CD4-positive, CD25-positive, alpha-beta regulatory T cell (primary cell): ENCODE measurements at regions not wholly inside any gene's neighbourhood (a gene's known extent, or its start where the extent isn't known, plus 50 kb on each side); places are given as distances from the start of the nearest gene placed in this dataset.
A peak's percentile ranks its signal among the peaks of the same experiment; 100 is the strongest.

ENCODE experiments used
- ATAC-seq, 2 donors: fragments of 150-1000 bp; cut with Tn5 transposase; one replicate each; pipeline ENCODE4 v1.10.0; 2021; ENCODE audit warnings: low read depth in 2 of 2, moderate number of reproducible peaks in 2 of 2, moderate library complexity in 1 of 2
- DNase-seq, 3 donors: peaks; one replicate each; pipeline versions ENCODE4 v3.0.0 to v3.0.0-alpha.2; 2012 to 2022; ENCODE audit warnings: mixed read lengths in 1 of 3
- H3K27ac ChIP-seq: one replicate; pipeline ENCODE4 v1.7.0; 2013; ENCODE audit warnings: mild to moderate bottlenecking, low read length; ENCODE audit not compliant: insufficient read depth, poor library complexity, severe bottlenecking
- H3K27me3 ChIP-seq: one replicate; pipeline ENCODE4 v1.7.0; 2013; ENCODE audit warnings: low read length; ENCODE audit not compliant: control insufficient read depth, insufficient read depth
- H3K36me3 ChIP-seq: one replicate; pipeline ENCODE4 v1.7.0; 2013; ENCODE audit warnings: mild to moderate bottlenecking, low read length, moderate library complexity; ENCODE audit not compliant: control insufficient read depth, insufficient read depth
- H3K4me1 ChIP-seq: 2 replicates; pipeline ENCODE4 v1.7.0; 2013; ENCODE audit warnings: mild to moderate bottlenecking, low read length; ENCODE audit not compliant: insufficient read depth, control insufficient read depth, poor library complexity, severe bottlenecking
- H3K4me3 ChIP-seq: one replicate; pipeline ENCODE4 v1.7.0; 2013; ENCODE audit warnings: low read depth, mild to moderate bottlenecking, low read length, moderate library complexity
- H3K9me3 ChIP-seq, 2 experiments: 1 replicate in 1 of 2; 2 replicates in 1 of 2; pipeline ENCODE4 v1.7.0; 2013; ENCODE audit warnings: low read length in 2 of 2, mild to moderate bottlenecking in 1 of 2, moderate library complexity in 1 of 2; ENCODE audit not compliant: control insufficient read depth in 2 of 2
- H3K27ac Mint-ChIP-seq, 3 donors: one replicate each; pipeline ENCODE4 v1.8.0; 2020 to 2022; ENCODE audit warnings: mild to moderate bottlenecking in 3 of 3, mixed read lengths in 3 of 3, moderate library complexity in 2 of 3
- H3K27me3 Mint-ChIP-seq: one replicate; pipeline ENCODE4 v1.8.0; 2022; ENCODE audit warnings: mild to moderate bottlenecking, mixed read lengths
- H3K36me3 Mint-ChIP-seq: one replicate; pipeline ENCODE4 v1.8.0; 2020; ENCODE audit warnings: mixed read lengths
- H3K4me1 Mint-ChIP-seq, 4 donors: one replicate each; pipeline ENCODE4 v1.8.0; 2020 to 2022; ENCODE audit warnings: mixed read lengths in 4 of 4, mild to moderate bottlenecking in 1 of 4
- H3K4me3 Mint-ChIP-seq, 4 donors: one replicate each; pipeline ENCODE4 v1.8.0; 2020 to 2022; ENCODE audit warnings: mild to moderate bottlenecking in 4 of 4, mixed read lengths in 4 of 4, moderate library complexity in 3 of 4
- H3K9me3 Mint-ChIP-seq, 7 donors: one replicate each; pipeline ENCODE4 v1.8.0; 2020 to 2022; ENCODE audit warnings: mixed read lengths in 7 of 7, mild to moderate bottlenecking in 3 of 7, moderate library complexity in 2 of 7

DNA sequence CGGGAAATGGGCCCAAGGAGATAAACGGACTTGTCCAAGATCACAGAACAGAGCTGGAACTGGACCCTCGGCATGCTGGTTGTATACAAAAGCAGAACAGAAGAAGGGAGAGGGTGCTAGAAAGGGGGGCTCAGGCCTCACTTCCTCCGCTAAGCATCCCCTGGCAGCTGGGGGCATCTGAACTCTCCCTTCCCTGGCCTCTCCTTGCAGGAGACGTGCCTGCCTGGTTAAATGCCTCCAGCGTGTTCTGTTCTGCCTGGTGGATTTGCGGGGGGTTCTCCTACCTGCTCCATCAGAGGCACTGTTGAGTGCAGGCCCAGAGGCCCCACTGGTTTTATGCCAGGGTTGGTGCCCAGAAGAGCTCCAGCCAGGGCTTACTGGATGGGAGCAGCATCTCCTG lies 124.7 kb downstream of the ZFP36L2 start:
- Histone ChIP-seq H3K36me3 (no peaks in the 10 kb centered on the region), H3K9me3 (no peaks in the 10 kb centered on the region), H3K27me3 (no peaks in the 10 kb centered on the region), H3K4me3 (no peak overlapping the region), H3K4me1 (no peaks in the 10 kb centered on the region), H3K27ac (no peak overlapping the region)
- H3K36me3 Mint-ChIP-seq = peaks cover 3% of the 10 kb centered on the region
- DNase-seq (no peak), ATAC-seq (no peak)
- peaks cover 0 to 4% (median 0%) of the 10 kb centered on the region in 4 donors for H3K4me1 Mint-ChIP-seq
- H3K4me3 Mint-ChIP-seq = no peak overlapping the region
- H3K27ac Mint-ChIP-seq = no peak overlapping the region
- peaks cover 12% of the 10 kb centered on the region for H3K27me3 Mint-ChIP-seq
- peaks cover 0 to 5% (median 2%) of the 10 kb centered on the region in 7 donors for H3K9me3 Mint-ChIP-seq

- Histone ChIP-seq H3K4me3 (no peak overlapping the region), H3K36me3 (no peaks in the 10 kb centered on the region), H3K9me3 (peaks cover 0 to 1% of the 10 kb centered on the region in 2 experiments), H3K27ac (no peak overlapping the region), H3K4me1 (no peaks in the 10 kb centered on the region), H3K27me3 (no peaks in the 10 kb centered on the region)
- Mint-ChIP-seq H3K27ac (no peak overlapping the region), H3K4me1 (peaks cover 0 to 4% (median 0%) of the 10 kb centered on the region in 4 donors), H3K36me3 (peaks cover 7% of the 10 kb centered on the region), H3K9me3 (peaks cover 0 to 5% (median 4%) of the 10 kb centered on the region in 7 donors), H3K27me3 (peaks cover 12% of the 10 kb centered on the region), H3K4me3 (no peak overlapping the region)
- DNase-seq = no peak
- no peak for ATAC-seq
Observed at GRCh38 chr2:43100883-43101662, 125.3 kb downstream of the ZFP36L2 start.

- no peak overlapping the region for H3K4me3 ChIP-seq
- peaks cover 0 to 4% (median 0%) of the 10 kb centered on the region in 4 donors for H3K4me1 Mint-ChIP-seq
- H3K9me3 Mint-ChIP-seq = peaks cover 0 to 5% (median 4%) of the 10 kb centered on the region in 7 donors
- peaks cover 0 to 3% of the 10 kb centered on the region in 2 experiments for H3K9me3 ChIP-seq
- no peak overlapping the region for H3K27ac ChIP-seq
- DNase-seq (no peak), ATAC-seq (no peak)
- H3K36me3 Mint-ChIP-seq = peaks cover 8% of the 10 kb centered on the region
- H3K4me3 Mint-ChIP-seq = no peak overlapping the region
- no peaks in the 10 kb centered on the region for H3K36me3 ChIP-seq
- H3K27ac Mint-ChIP-seq = no peak overlapping the region
- no peaks in the 10 kb centered on the region for H3K4me1 ChIP-seq
- peaks cover 12% of the 10 kb centered on the region for H3K27me3 Mint-ChIP-seq
- H3K27me3 ChIP-seq = no peaks in the 10 kb centered on the region
Observed at GRCh38 chr2:43100362-43100882, 126.0 kb downstream of the ZFP36L2 start.

DNA sequence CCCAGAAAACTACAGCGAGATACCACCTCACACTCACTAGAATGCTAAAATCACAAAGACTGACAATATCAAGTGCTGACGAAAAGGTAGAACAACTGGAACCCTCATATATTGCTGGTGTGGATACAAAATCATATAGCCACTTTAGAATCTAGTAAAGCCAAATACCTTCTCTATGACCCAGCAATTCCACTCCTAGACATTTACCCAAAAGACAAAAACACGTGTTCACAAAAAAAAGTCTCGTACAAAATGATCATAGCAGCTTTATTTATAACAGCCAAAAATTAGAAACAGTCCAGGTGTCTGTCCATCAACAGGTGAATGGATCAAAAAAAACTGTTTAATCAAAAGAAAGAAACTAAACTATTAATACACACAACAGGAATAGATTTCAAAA lies 126.6 kb downstream of the ZFP36L2 start:
- H3K27me3 Mint-ChIP-seq = peaks cover 12% of the 10 kb centered on the region
- Histone ChIP-seq H3K4me3 (no peak overlapping the region), H3K4me1 (no peaks in the 10 kb centered on the region), H3K9me3 (peaks cover 0 to 3% of the 10 kb centered on the region in 2 experiments), H3K36me3 (no peaks in the 10 kb centered on the region), H3K27ac (no peak overlapping the region), H3K27me3 (no peaks in the 10 kb centered on the region)
- peaks cover 8% of the 10 kb centered on the region for H3K36me3 Mint-ChIP-seq
- H3K9me3 Mint-ChIP-seq = peaks cover 0 to 5% (median 4%) of the 10 kb centered on the region in 7 donors
- peaks cover 0 to 4% (median 0%) of the 10 kb centered on the region in 4 donors for H3K4me1 Mint-ChIP-seq
- no peak overlapping the region for H3K27ac Mint-ChIP-seq
- no peak for ATAC-seq
- no peak overlapping the region for H3K4me3 Mint-ChIP-seq
- DNase-seq = no peak

DNA sequence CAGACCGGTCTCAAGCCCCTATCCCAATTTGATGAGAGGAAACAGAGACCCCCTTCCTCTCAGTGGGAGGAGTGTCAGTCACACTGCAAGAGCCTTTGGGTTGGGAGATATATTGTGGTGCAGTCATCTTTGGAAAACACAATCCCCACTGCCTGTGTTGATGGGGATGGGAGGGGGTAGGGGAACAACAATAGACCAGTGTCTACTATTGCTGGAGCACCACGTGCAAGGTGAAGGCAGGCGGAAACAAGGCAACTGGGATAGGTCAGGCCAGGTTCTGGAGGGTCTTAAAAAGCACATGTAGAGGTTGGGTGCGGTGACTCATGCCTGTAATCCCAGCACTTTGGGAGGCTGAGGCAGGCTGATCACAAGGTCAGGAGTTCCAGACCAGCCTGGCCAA lies 127.9 kb downstream of the ZFP36L2 start:
- Histone ChIP-seq H3K4me3 (no peak overlapping the region), H3K27me3 (no peaks in the 10 kb centered on the region), H3K36me3 (no peaks in the 10 kb centered on the region), H3K27ac (no peak overlapping the region), H3K4me1 (no peaks in the 10 kb centered on the region), H3K9me3 (peaks cover 0 to 3% of the 10 kb centered on the region in 2 experiments)
- no peak for DNase-seq
- no peak overlapping the region for H3K27ac Mint-ChIP-seq
- H3K27me3 Mint-ChIP-seq = peaks cover 12% of the 10 kb centered on the region
- peaks cover 0 to 5% (median 4%) of the 10 kb centered on the region in 7 donors for H3K9me3 Mint-ChIP-seq
- peak overlapping the region in 1 of 4 donors; percentile 44 for H3K4me3 Mint-ChIP-seq
- peaks cover 0 to 4% (median 0%) of the 10 kb centered on the region in 4 donors for H3K4me1 Mint-ChIP-seq
- H3K36me3 Mint-ChIP-seq = peaks cover 8% of the 10 kb centered on the region
- no peak for ATAC-seq

DNA sequence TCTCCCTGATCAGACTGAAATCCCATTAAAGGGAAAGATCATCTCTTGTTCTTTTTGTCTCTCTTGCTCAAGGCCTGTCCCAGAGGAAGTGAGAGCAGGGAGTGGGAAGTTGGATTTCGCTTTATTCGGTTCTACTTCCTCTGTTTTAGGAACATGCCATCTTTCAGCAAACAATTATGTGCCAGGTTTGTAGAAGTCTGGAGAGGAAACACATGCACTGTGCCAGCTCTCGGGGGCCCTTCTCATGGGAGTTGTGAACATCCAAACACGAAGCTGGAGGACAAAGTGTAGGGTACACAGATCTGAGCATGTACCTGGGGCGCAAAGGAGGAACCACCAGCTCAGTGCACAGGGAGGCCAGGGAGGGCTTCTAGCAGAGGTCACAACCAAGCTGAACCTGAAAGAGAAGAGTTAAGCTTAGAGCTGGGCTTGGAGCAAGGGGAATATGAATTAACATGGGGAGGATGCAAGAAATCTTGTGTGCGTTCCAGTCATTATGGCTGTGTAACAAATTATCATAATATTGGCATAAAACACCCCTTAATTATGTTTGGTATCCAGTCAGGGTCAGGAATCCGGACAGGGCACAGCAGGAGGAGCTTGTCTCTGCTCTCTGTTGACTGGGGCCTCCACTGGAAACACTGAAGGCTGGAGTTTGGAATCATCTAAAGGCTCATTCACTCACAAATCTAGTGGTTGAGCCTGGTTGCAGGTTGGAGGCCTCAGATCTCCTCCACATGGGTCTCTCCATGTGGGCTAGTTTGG lies 128.6 kb downstream of the ZFP36L2 start:
- H3K27me3 Mint-ChIP-seq = peaks cover 12% of the 10 kb centered on the region
- Histone ChIP-seq H3K27ac (no peak overlapping the region), H3K9me3 (peaks cover 0 to 3% of the 10 kb centered on the region in 2 experiments), H3K36me3 (no peaks in the 10 kb centered on the region), H3K4me3 (no peak overlapping the region), H3K27me3 (no peaks in the 10 kb centered on the region), H3K4me1 (no peaks in the 10 kb centered on the region)
- peaks cover 0 to 6% (median 0%) of the 10 kb centered on the region in 4 donors for H3K4me1 Mint-ChIP-seq
- H3K36me3 Mint-ChIP-seq = peaks cover 8% of the 10 kb centered on the region
- H3K4me3 Mint-ChIP-seq = no peak overlapping the region
- no peak overlapping the region for H3K27ac Mint-ChIP-seq
- peaks cover 0 to 5% (median 4%) of the 10 kb centered on the region in 7 donors for H3K9me3 Mint-ChIP-seq
- ATAC-seq = no peak
- no peak for DNase-seq

DNA sequence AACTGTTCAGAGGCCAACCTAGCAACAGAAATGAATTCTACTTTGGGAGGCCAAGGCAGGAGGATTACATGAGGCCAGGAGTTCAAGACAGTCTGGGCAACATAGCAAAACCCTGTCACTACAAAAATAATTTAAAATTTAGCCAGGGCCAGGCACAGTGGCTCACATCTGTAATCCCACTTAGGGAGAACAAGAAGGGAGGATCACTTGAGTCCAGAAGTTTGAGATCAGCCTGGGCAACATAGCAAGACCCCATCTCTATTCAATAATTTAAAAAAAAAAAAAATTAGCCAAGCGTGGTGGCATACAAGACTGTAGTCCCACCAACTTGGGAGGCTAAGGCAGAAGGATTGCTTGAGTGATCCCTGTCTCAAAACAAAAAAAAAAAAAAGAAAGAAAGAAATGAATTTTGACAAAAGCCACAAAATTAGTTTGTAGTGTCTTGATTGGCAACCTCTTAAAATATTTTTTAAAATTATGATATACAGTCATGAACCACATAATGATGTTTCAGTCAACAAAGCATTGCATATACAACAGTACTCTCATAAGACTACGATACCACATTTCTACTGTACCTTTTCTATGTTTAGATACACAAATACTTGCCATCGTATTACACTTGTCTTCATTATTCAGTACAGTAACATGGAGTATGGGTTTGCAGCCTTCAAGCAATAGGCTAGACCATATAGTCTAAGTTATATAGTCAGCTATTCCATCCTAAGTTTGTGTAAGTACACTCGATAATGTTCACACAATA lies 130.7 kb downstream of the ZFP36L2 start:
- Histone ChIP-seq H3K36me3 (no peaks in the 10 kb centered on the region), H3K4me3 (no peak overlapping the region), H3K27ac (no peak overlapping the region), H3K9me3 (peaks cover 2 to 3% of the 10 kb centered on the region in 2 experiments), H3K4me1 (no peaks in the 10 kb centered on the region), H3K27me3 (no peaks in the 10 kb centered on the region)
- DNase-seq (no peak), ATAC-seq (no peak)
- Mint-ChIP-seq H3K27ac (no peak overlapping the region), H3K4me1 (peaks cover 0 to 6% (median 0%) of the 10 kb centered on the region in 4 donors), H3K4me3 (no peak overlapping the region), H3K9me3 (peaks cover 0 to 6% (median 4%) of the 10 kb centered on the region in 7 donors), H3K36me3 (peaks cover 8% of the 10 kb centered on the region), H3K27me3 (peaks cover 15% of the 10 kb centered on the region)
